ENCODE measurements at regions not wholly inside any gene's neighbourhood (a gene's known extent, or its start where the extent isn't known, plus 50 kb on each side); places are given as distances from the start of the nearest gene placed in this dataset.

GRCh38 chr18:44213293-44213692, 467.4 kb upstream of the SETBP1 start:
- no peak for DNase-seq
- H3K27ac Mint-ChIP-seq, result no peak overlapping the region
- no peaks in the 10 kb centered on the region for H3K4me1 Mint-ChIP-seq (ENCODE audit: low read depth)
- no peak for TF ChIP-seq CTCF (IDR thresholded peaks at IDR 0.05)
- H3K36me3 Mint-ChIP-seq (ENCODE audit: low read depth), result no peaks in the 10 kb centered on the region
- H3K4me3 Mint-ChIP-seq, result no peak overlapping the region
- H3K27me3 Mint-ChIP-seq, result peaks cover 1% of the 10 kb centered on the region
- ChIA-PET POLR2A (no interaction called here), CTCF (no interaction called here)
- ATAC-seq, result no peak
- intact Hi-C loops (cut with micrococcal nuclease), result no loop called here
- peaks cover 4% of the 10 kb centered on the region for H3K9me3 Mint-ChIP-seq

GRCh38 chr18:44214396-44214795, 466.3 kb upstream of the SETBP1 start:
- intact Hi-C loops (cut with micrococcal nuclease), result no loop called here
- TF ChIP-seq CTCF (IDR thresholded peaks at IDR 0.05), result no peak

GRCh38 chr18:44216169-44216568, 464.5 kb upstream of the SETBP1 start:
- no peak for DNase-seq
- no peaks in the 10 kb centered on the region for H3K36me3 Mint-ChIP-seq (ENCODE audit: low read depth)
- intact Hi-C loops (cut with micrococcal nuclease), result no loop called here
- ATAC-seq, result no peak
- peaks cover 4% of the 10 kb centered on the region for H3K9me3 Mint-ChIP-seq
- no peak overlapping the region for H3K4me3 Mint-ChIP-seq
- ChIA-PET POLR2A (no interaction called here), CTCF (no interaction called here)
- H3K27ac Mint-ChIP-seq, result no peak overlapping the region
- no peaks in the 10 kb centered on the region for H3K4me1 Mint-ChIP-seq (ENCODE audit: low read depth)
- H3K27me3 Mint-ChIP-seq, result peaks cover 1% of the 10 kb centered on the region
- no peak for TF ChIP-seq CTCF (IDR thresholded peaks at IDR 0.05)

More at GRCh38 chr18:44214396-44214795, 466.3 kb upstream of the SETBP1 start:
- ChIA-PET CTCF (no interaction called here), POLR2A (no interaction called here)
- Mint-ChIP-seq H3K27ac (no peak overlapping the region), H3K4me1 (ENCODE audit: low read depth) (no peaks in the 10 kb centered on the region), H3K9me3 (peaks cover 4% of the 10 kb centered on the region), H3K4me3 (no peak overlapping the region), H3K27me3 (peaks cover 1% of the 10 kb centered on the region), H3K36me3 (ENCODE audit: low read depth) (no peaks in the 10 kb centered on the region)
- ATAC-seq (no peak), DNase-seq (no peak)

- intact Hi-C loops (cut with micrococcal nuclease), result no loop called here
- Mint-ChIP-seq H3K27ac (no peak overlapping the region), H3K9me3 (no peaks in the 10 kb centered on the region), H3K4me3 (no peak overlapping the region), H3K36me3 (ENCODE audit: low read depth) (no peaks in the 10 kb centered on the region), H3K4me1 (ENCODE audit: low read depth) (no peaks in the 10 kb centered on the region), H3K27me3 (no peaks in the 10 kb centered on the region)
- DNase-seq, result no peak
- TF ChIP-seq CTCF (IDR thresholded peaks at IDR 0.05), result no peak
- POLR2A ChIA-PET, result no interaction called here
- no peak for ATAC-seq
- CTCF ChIA-PET, result no interaction called here
Observed at GRCh38 chr18:44227501-44227900, 453.2 kb upstream of the SETBP1 start.

- ChIA-PET POLR2A (no interaction called here), CTCF (no interaction called here)
- H3K4me1 Mint-ChIP-seq (ENCODE audit: low read depth), result no peaks in the 10 kb centered on the region
- no peaks in the 10 kb centered on the region for H3K9me3 Mint-ChIP-seq
- no peak overlapping the region for H3K27ac Mint-ChIP-seq
- no peak overlapping the region for H3K4me3 Mint-ChIP-seq
- H3K36me3 Mint-ChIP-seq (ENCODE audit: low read depth), result no peaks in the 10 kb centered on the region
- TF ChIP-seq CTCF (IDR thresholded peaks at IDR 0.05), result no peak
- DNase-seq (no peak), ATAC-seq (no peak)
- no peaks in the 10 kb centered on the region for H3K27me3 Mint-ChIP-seq
- intact Hi-C loops (cut with micrococcal nuclease), result no loop called here
Observed at GRCh38 chr18:44229693-44230108, 451.0 kb upstream of the SETBP1 start.

Data from activated CD8-positive, alpha-beta T cell treated with anti-CD3 and anti-CD28 coated beads for 36 hours (primary cell).